ENCODE measurements at regions not wholly inside any gene's neighbourhood (a gene's known extent, or its start where the extent isn't known, plus 50 kb on each side); places are given as distances from the start of the nearest gene placed in this dataset.
"Not testable (repeated sequence)": the region's sequence is repeated elsewhere in the genome, so short reads cannot be mapped to it uniquely, and the experiment has no call there.

DNA sequence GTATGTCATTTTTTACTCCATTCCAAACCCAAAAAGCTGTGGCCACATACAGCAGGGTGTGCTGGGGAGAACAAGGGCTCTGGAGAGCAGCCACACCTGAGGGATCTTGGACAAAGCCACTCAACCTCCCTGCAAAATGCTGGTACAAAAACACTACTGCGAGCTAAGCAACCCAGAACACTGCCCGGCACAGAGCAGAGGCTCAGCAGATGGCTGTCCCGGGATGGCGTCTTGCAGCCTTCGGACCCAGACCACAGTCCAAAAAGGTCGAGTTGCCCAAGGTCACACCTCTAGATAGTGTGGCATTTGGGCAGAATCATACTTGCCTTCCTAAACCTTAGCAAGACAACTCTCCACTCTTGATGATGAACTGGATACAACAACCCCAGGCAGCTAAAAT, 197.6 kb upstream of the PRKX start:
- TF ChIP-seq, protein P1, sequence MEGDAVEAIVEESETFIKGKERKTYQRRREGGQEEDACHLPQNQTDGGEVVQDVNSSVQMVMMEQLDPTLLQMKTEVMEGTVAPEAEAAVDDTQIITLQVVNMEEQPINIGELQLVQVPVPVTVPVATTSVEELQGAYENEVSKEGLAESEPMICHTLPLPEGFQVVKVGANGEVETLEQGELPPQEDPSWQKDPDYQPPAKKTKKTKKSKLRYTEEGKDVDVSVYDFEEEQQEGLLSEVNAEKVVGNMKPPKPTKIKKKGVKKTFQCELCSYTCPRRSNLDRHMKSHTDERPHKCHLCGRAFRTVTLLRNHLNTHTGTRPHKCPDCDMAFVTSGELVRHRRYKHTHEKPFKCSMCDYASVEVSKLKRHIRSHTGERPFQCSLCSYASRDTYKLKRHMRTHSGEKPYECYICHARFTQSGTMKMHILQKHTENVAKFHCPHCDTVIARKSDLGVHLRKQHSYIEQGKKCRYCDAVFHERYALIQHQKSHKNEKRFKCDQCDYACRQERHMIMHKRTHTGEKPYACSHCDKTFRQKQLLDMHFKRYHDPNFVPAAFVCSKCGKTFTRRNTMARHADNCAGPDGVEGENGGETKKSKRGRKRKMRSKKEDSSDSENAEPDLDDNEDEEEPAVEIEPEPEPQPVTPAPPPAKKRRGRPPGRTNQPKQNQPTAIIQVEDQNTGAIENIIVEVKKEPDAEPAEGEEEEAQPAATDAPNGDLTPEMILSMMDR (IDR thresholded peaks at IDR 0.05): not testable (repeated sequence)
- TF ChIP-seq POLR2AphosphoS5 (IDR thresholded peaks at IDR 0.05); POLR2A (IDR thresholded peaks at IDR 0.05; ENCODE audit: low read depth): not testable (repeated sequence)
